OCI-LY7 (cell line): ENCODE measurements at regions not wholly inside any gene's neighbourhood (a gene's known extent, or its start where the extent isn't known, plus 50 kb on each side); places are given as distances from the start of the nearest gene placed in this dataset.
A peak's percentile ranks its signal among the peaks of the same experiment; 100 is the strongest.

Experiments
- BruUV-seq: library from RNA; stranded (reverse); fragments of 400-500 nt; replicated peaks from 2 replicates; lab custom pipeline; 2021; lab: Mats Ljungman, UMichigan
- CTCF ChIA-PET: fragments of 300-600 bp; sonication (Branson Sonifier 250); formaldehyde crosslinking; loops from one replicate; lab custom pipeline; 2022; ENCODE audit warnings: antibody characterized with exemption; ENCODE audit not compliant: unreplicated experiment; lab: Charles Lee
- POLR2A ChIA-PET: fragments of 300-600 bp; sonication (Branson Sonifier 250); formaldehyde crosslinking; loops from one replicate; lab custom pipeline; 2022; ENCODE audit warnings: antibody characterized with exemption; lab: Charles Lee
- DNase-seq: peaks from one replicate; pipeline ENCODE4 v3.0.0-alpha.2; 2015; ENCODE audit warnings: low spot score
- H2AFZ ChIP-seq: fragments of 200-600 bp; sonication (generic), shearing (Covaris generic); 2 replicates; pipeline ENCODE4 v1.6.1; 2014; ENCODE audit warnings: mild to moderate bottlenecking, antibody characterized with exemption, low read length, moderate library complexity
- H3K27ac ChIP-seq: fragments of 200-600 bp; sonication (generic); 2 replicates; pipeline ENCODE4 v1.5.1; 2014; ENCODE audit warnings: mixed run types, low read depth, mild to moderate bottlenecking, moderate library complexity, low read length, inconsistent platforms; ENCODE audit not compliant: poor library complexity, severe bottlenecking
- H3K36me3 ChIP-seq: fragments of 200-600 bp; sonication (generic); 2 replicates; pipeline ENCODE4 v1.6.1; 2014; ENCODE audit warnings: mild to moderate bottlenecking, antibody characterized with exemption, low read length, moderate library complexity, mixed read lengths; ENCODE audit not compliant: insufficient read depth
- H3K4me1 ChIP-seq: fragments of 200-600 bp; sonication (generic); 2 replicates; pipeline ENCODE4 v1.5.1; 2014; ENCODE audit warnings: mild to moderate bottlenecking, low read length; ENCODE audit not compliant: insufficient read depth, poor library complexity, severe bottlenecking
- H3K4me2 ChIP-seq: fragments of 200-600 bp; sonication (generic); 2 replicates; pipeline ENCODE4 v1.6.1; 2014; ENCODE audit warnings: mild to moderate bottlenecking, low read length
- H3K4me3 ChIP-seq: fragments of 200-600 bp; sonication (generic); 2 replicates; pipeline ENCODE4 v1.5.1; 2014; ENCODE audit warnings: mild to moderate bottlenecking, low read depth, low read length; ENCODE audit not compliant: poor library complexity, severe bottlenecking
- H3K79me2 ChIP-seq: fragments of 200-600 bp; sonication (generic); 2 replicates; pipeline ENCODE4 v1.6.1; 2016; ENCODE audit warnings: low read depth, mild to moderate bottlenecking, low read length, moderate library complexity, mixed read lengths; ENCODE audit not compliant: insufficient read depth
- H3K9me2 ChIP-seq: fragments of 200-600 bp; sonication (generic); 2 replicates; pipeline ENCODE4 v1.6.1; 2016; ENCODE audit warnings: mild to moderate bottlenecking, low read length, mixed read lengths; ENCODE audit not compliant: insufficient read depth
- H3K9me3 ChIP-seq: fragments of 200-600 bp; sonication (generic); 2 replicates; pipeline ENCODE4 v1.6.1; 2014; ENCODE audit warnings: mild to moderate bottlenecking, mixed run types, low read length, mixed read lengths
- H4K20me1 ChIP-seq: fragments of 200-600 bp; sonication (generic); 2 replicates; pipeline ENCODE4 v1.6.1; 2014; ENCODE audit warnings: mild to moderate bottlenecking, antibody characterized with exemption, low read length, moderate library complexity, mixed read lengths; ENCODE audit not compliant: insufficient read depth
- CTCF ChIP-seq: fragments of 200-600 bp; sonication (generic); conservative IDR thresholded peaks from 2 replicates; pipeline ENCODE4 v1.5.1; 2014; ENCODE audit warnings: mild to moderate bottlenecking, antibody characterized with exemption, low read length, moderate library complexity, mixed read lengths
- EZH2phosphoT487 ChIP-seq: fragments of 200-600 bp; sonication (generic); IDR thresholded peaks from 2 replicates; pipeline ENCODE4 v1.6.1; 2018; ENCODE audit warnings: low read depth, borderline replicate concordance, mild to moderate bottlenecking, mixed run types, antibody characterized with exemption, low read length, moderate library complexity, mixed read lengths
- intact Hi-C: fragments of 100-400 bp; cut with micrococcal nuclease; formaldehyde crosslinking; loops from one replicate; pipeline ENCODE4 v1.10.0; 2022; ENCODE audit not compliant: unreplicated experiment

- no peaks in the 10 kb centered on the region for H3K9me2 ChIP-seq
- H2AFZ ChIP-seq, result no peak overlapping the region; the same call in 1 of the 2 replicates
- no peak for TF ChIP-seq EZH2phosphoT487
- no peak for TF ChIP-seq CTCF
- peaks cover 42% of the 10 kb centered on the region for H3K4me1 ChIP-seq
- intact Hi-C loops, result no loop called here
- ChIA-PET CTCF (interaction anchor here (0.6 to 1.3 kb wide), 3 partner anchors 9 to 74 kb away, joined by 3 to 4 read pairs (median 3); no protein-coding TSS in a partner anchor), POLR2A (interaction anchor here (0.7 to 8.0 kb wide), 15 partner anchors 9 to 103 kb away, joined by 3 to 154 read pairs (median 6); partner anchors contain the start of gene CHD2)
- H4K20me1 ChIP-seq, result no peaks in the 10 kb centered on the region
- no peaks in the 10 kb centered on the region for H3K36me3 ChIP-seq
- no peaks in the 10 kb centered on the region for H3K9me3 ChIP-seq
- H3K4me3 ChIP-seq, result peak overlapping the region; percentile 73
- H3K79me2 ChIP-seq, result peaks cover 26% of the 10 kb centered on the region; the same call in 1 of the 2 replicates
- BruUV-seq, result TSS peak; percentile 91
- peak overlapping the region; percentile 84 for H3K4me2 ChIP-seq
- peak overlapping the region; percentile 98 for H3K27ac ChIP-seq
- peak; percentile 49 for DNase-seq
These were observed 88.8 kb upstream of the CHD2 start for GRCh38 chr15:92811148-92811913.

GRCh38 chr15:92812271-92812670, 87.9 kb upstream of the CHD2 start:
- ChIA-PET POLR2A (interaction anchor here (1.0 to 8.0 kb wide), 8 partner anchors 8 to 95 kb away, joined by 3 to 154 read pairs (median 54); partner anchors contain the start of gene CHD2), CTCF (interaction anchor here (1.0 to 1.3 kb wide), 2 partner anchors 17 to 73 kb away, joined by 3 to 4 read pairs; no protein-coding TSS in a partner anchor)
- no peaks in the 10 kb centered on the region for H3K9me2 ChIP-seq
- intact Hi-C loops, result no loop called here
- TF ChIP-seq CTCF (no peak), EZH2phosphoT487 (no peak)
- peak overlapping the region; percentile 98 for H3K27ac ChIP-seq
- BruUV-seq, result no TSS peak
- no peak for DNase-seq
- peaks cover 48% of the 10 kb centered on the region for H3K4me1 ChIP-seq
- no peak overlapping the region; the same call in 1 of the 2 replicates for H2AFZ ChIP-seq
- peak overlapping the region; percentile 84 for H3K4me2 ChIP-seq
- peaks cover 26% of the 10 kb centered on the region; the same call in 1 of the 2 replicates for H3K79me2 ChIP-seq
- no peaks in the 10 kb centered on the region for H3K9me3 ChIP-seq
- no peaks in the 10 kb centered on the region for H3K36me3 ChIP-seq
- peak overlapping the region; percentile 73 for H3K4me3 ChIP-seq
- no peaks in the 10 kb centered on the region for H4K20me1 ChIP-seq
